Panc1 (cell line): ENCODE measurements at regions not wholly inside any gene's neighbourhood (a gene's known extent, or its start where the extent isn't known, plus 50 kb on each side); places are given as distances from the start of the nearest gene placed in this dataset.

ENCODE experiments used
- ATAC-seq: fragments of 200-7000 bp; cut with Tn5 transposase; 2 replicates; pipeline ENCODE4 v1.9.1; 2020; ENCODE audit warnings: mild to moderate bottlenecking, moderate library complexity
- BruUV-seq: library from RNA; stranded (reverse); fragments of 400-500 nt; replicated peaks from 2 replicates; lab custom pipeline; 2021; lab: Mats Ljungman, UMichigan
- CTCF ChIA-PET: fragments of 300-600 bp; sonication (Branson Sonifier 250); formaldehyde crosslinking; loops from one replicate; lab custom pipeline; 2022; ENCODE audit warnings: antibody characterized with exemption; lab: Charles Lee
- POLR2A ChIA-PET: fragments of 300-600 bp; sonication (Branson Sonifier 250); formaldehyde crosslinking; loops from one replicate; lab custom pipeline; 2022; ENCODE audit warnings: antibody characterized with exemption; lab: Charles Lee
- DNase-seq: peaks from one replicate; pipeline ENCODE4 v3.0.0-alpha.2; 2010; ENCODE audit warnings: low read depth, low spot score
- H3K27ac ChIP-seq: 2 replicates; pipeline ENCODE4 v1.5.1; 2011; ENCODE audit warnings: mild to moderate bottlenecking, low read length, inconsistent platforms
- H3K27me3 ChIP-seq: fragments of 200-500 bp; sonication (Bioruptor generic); 2 replicates; pipeline ENCODE4 v1.6.0; 2014; ENCODE audit warnings: low read length, inconsistent platforms; ENCODE audit not compliant: control insufficient read depth, insufficient read depth
- H3K36me3 ChIP-seq: fragments of 200-500 bp; sonication (Bioruptor generic); 2 replicates; pipeline ENCODE4 v1.5.1; 2014; ENCODE audit warnings: inconsistent platforms, mild to moderate bottlenecking, low read length, moderate library complexity; ENCODE audit not compliant: control insufficient read depth, insufficient read depth
- H3K4me1 ChIP-seq: 2 replicates; pipeline ENCODE4 v1.5.1; 2011; ENCODE audit warnings: inconsistent platforms, mild to moderate bottlenecking, low read length, moderate library complexity; ENCODE audit not compliant: control insufficient read depth, insufficient read depth
- H3K4me3 ChIP-seq, 2 experiments: 2 replicates each; pipeline ENCODE4 v1.5.1; 2011 to 2012; ENCODE audit warnings: low read depth in 2 of 2, low read length in 2 of 2, mild to moderate bottlenecking in 2 of 2, inconsistent platforms in 1 of 2, moderate library complexity in 1 of 2
- H3K9me3 ChIP-seq: fragments of 200-500 bp; sonication (Bioruptor generic); 2 replicates; pipeline ENCODE4 v1.5.1; 2014; ENCODE audit warnings: low read depth, mild to moderate bottlenecking, inconsistent platforms, low read length, moderate library complexity; ENCODE audit not compliant: control insufficient read depth, insufficient read depth
- CTCF ChIP-seq: fragments of 450-650 bp; IDR thresholded peaks from 2 replicates; pipeline ENCODE4 v1.5.1; 2017; ENCODE audit warnings: mild to moderate bottlenecking
- POLR2AphosphoS5 ChIP-seq: IDR thresholded peaks from 2 replicates; pipeline ENCODE4 v1.6.1; 2012; ENCODE audit warnings: mild to moderate bottlenecking, low read depth, low read length, moderate library complexity
- REST ChIP-seq, 2 experiments: IDR thresholded peaks; 2 replicates each; pipeline ENCODE4 v1.6.1; 2011 to 2012; ENCODE audit warnings: low read depth in 2 of 2, control low read depth in 1 of 2, low read length in 1 of 2, mild to moderate bottlenecking in 1 of 2, moderate library complexity in 1 of 2; ENCODE audit not compliant: insufficient read depth in 1 of 2
- SIN3A ChIP-seq: IDR thresholded peaks from 2 replicates; pipeline ENCODE4 v1.6.1; 2012; ENCODE audit warnings: low read depth, mild to moderate bottlenecking, low read length, moderate library complexity, borderline replicate concordance; ENCODE audit not compliant: insufficient read depth
- TCF7L2 ChIP-seq: IDR thresholded peaks from 2 replicates; pipeline ENCODE4 v1.6.1; 2011; ENCODE audit warnings: mild to moderate bottlenecking, low read depth, low read length, inconsistent platforms
- in situ Hi-C: cut with HindIII; loops from 2 replicates; pipeline ENCODE4 v1.10.0; 2016; ENCODE audit warnings: low sequenced_read_pairs, low pct_unique_long_range_greater_than_20kb
- intact Hi-C: fragments of 100-400 bp; cut with micrococcal nuclease; formaldehyde crosslinking; loops from one replicate; pipeline ENCODE4 v1.10.0; 2022; ENCODE audit not compliant: unreplicated experiment

GRCh38 chr4:187664011-187664410, 331.6 kb upstream of the ZFP42 start:
- POLR2A ChIA-PET, result no interaction called here
- Histone ChIP-seq H3K36me3 (no peaks in the 10 kb centered on the region), H3K27me3 (no peaks in the 10 kb centered on the region), H3K27ac (no peak overlapping the region), H3K9me3 (no peaks in the 10 kb centered on the region), H3K4me3 (no peak overlapping the region), H3K4me1 (no peaks in the 10 kb centered on the region)
- in situ Hi-C loops, result no loop called here
- DNase-seq, result no peak
- intact Hi-C loops, result no loop called here
- no peak for ATAC-seq
- BruUV-seq, result no TSS peak
- no peak for TF ChIP-seq SIN3A
- CTCF ChIA-PET, result no interaction called here

GRCh38 chr4:187665086-187665485, 330.5 kb upstream of the ZFP42 start:
- Histone ChIP-seq H3K4me3 (no peak overlapping the region), H3K27me3 (no peaks in the 10 kb centered on the region), H3K36me3 (no peaks in the 10 kb centered on the region), H3K4me1 (no peaks in the 10 kb centered on the region), H3K27ac (no peak overlapping the region), H3K9me3 (no peaks in the 10 kb centered on the region)
- TF ChIP-seq REST (IDR thresholded peaks at IDR 0.05; ENCODE audit: insufficient read depth in 1 of 2, low read depth in 2 of 2, low read length in 1 of 2), result no peak
- no peak for TF ChIP-seq SIN3A
- no peak for TF ChIP-seq TCF7L2
- intact Hi-C loops (no loop called here), in situ Hi-C loops (no loop called here)
- no TSS peak for BruUV-seq
- DNase-seq, result no peak
- no peak for ATAC-seq
- ChIA-PET POLR2A (no interaction called here), CTCF (no interaction called here)

- in situ Hi-C loops, result no loop called here
- intact Hi-C loops, result no loop called here
- no peaks in the 10 kb centered on the region for H3K9me3 ChIP-seq
- CTCF ChIA-PET, result no interaction called here
- no peak for TF ChIP-seq REST (IDR thresholded peaks at IDR 0.05; ENCODE audit: insufficient read depth in 1 of 2, low read depth in 2 of 2, low read length in 1 of 2)
- no peak for TF ChIP-seq POLR2AphosphoS5
- no peak for TF ChIP-seq SIN3A
- TF ChIP-seq TCF7L2, result no peak
- no peak for TF ChIP-seq CTCF
- no peak overlapping the region for H3K27ac ChIP-seq
- no TSS peak for BruUV-seq
- no peaks in the 10 kb centered on the region for H3K4me1 ChIP-seq
- ATAC-seq (no peak), DNase-seq (no peak)
- no peak overlapping the region for H3K4me3 ChIP-seq
- POLR2A ChIA-PET, result no interaction called here
- H3K36me3 ChIP-seq, result no peaks in the 10 kb centered on the region
- H3K27me3 ChIP-seq, result no peaks in the 10 kb centered on the region
Measured at GRCh38 chr4:187666034-187666433, 329.5 kb upstream of the ZFP42 start.
